ENCODE measurements at regions not wholly inside any gene's neighbourhood (a gene's known extent, or its start where the extent isn't known, plus 50 kb on each side); places are given as distances from the start of the nearest gene placed in this dataset.
A peak's percentile ranks its signal among the peaks of the same experiment; 100 is the strongest.

GRCh38 chr6:4554645-4555044 is 221.6 kb upstream of the CDYL start:
- Histone ChIP-seq H2AFZ (ENCODE audit: low read depth, low read length) (no peak overlapping the region), H3K4me1 (ENCODE audit: low read length) (peaks cover 15% of the 10 kb centered on the region), H3K4me3 (ENCODE audit: low read length) (no peak overlapping the region), H3K36me3 (replicated peaks; ENCODE audit: low read depth, low read length) (no peaks in the 10 kb centered on the region), H3K9me3 (ENCODE audit: insufficient read depth, low read length) (no peaks in the 10 kb centered on the region), H3K27ac (ENCODE audit: low read length) (no peak overlapping the region), H4K20me1 (ENCODE audit: insufficient read depth, low read length) (no peaks in the 10 kb centered on the region), H3K9ac (ENCODE audit: low read length) (no peak overlapping the region), H3K27me3 (ENCODE audit: low read depth, low read length) (peaks cover 34% of the 10 kb centered on the region), H3K79me2 (ENCODE audit: low read length) (no peaks in the 10 kb centered on the region), H3K4me2 (ENCODE audit: low read length) (no peak overlapping the region)
- TF ChIP-seq, protein P1, sequence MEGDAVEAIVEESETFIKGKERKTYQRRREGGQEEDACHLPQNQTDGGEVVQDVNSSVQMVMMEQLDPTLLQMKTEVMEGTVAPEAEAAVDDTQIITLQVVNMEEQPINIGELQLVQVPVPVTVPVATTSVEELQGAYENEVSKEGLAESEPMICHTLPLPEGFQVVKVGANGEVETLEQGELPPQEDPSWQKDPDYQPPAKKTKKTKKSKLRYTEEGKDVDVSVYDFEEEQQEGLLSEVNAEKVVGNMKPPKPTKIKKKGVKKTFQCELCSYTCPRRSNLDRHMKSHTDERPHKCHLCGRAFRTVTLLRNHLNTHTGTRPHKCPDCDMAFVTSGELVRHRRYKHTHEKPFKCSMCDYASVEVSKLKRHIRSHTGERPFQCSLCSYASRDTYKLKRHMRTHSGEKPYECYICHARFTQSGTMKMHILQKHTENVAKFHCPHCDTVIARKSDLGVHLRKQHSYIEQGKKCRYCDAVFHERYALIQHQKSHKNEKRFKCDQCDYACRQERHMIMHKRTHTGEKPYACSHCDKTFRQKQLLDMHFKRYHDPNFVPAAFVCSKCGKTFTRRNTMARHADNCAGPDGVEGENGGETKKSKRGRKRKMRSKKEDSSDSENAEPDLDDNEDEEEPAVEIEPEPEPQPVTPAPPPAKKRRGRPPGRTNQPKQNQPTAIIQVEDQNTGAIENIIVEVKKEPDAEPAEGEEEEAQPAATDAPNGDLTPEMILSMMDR (IDR thresholded peaks at IDR 0.05; ENCODE audit: low read depth, low read length): no peak
- TF ChIP-seq EZH2phosphoT487 (IDR thresholded peaks at IDR 0.05; ENCODE audit: low read depth): no peak

GRCh38 chr6:4553387-4553786 is 222.8 kb upstream of the CDYL start:
- Histone ChIP-seq H3K4me2 (ENCODE audit: low read length) (peak overlapping the region; percentile 71), H3K79me2 (ENCODE audit: low read length) (no peaks in the 10 kb centered on the region), H3K9me3 (ENCODE audit: insufficient read depth, low read length) (no peaks in the 10 kb centered on the region), H3K27ac (ENCODE audit: low read length) (no peak overlapping the region), H3K4me3 (ENCODE audit: low read length) (peak overlapping the region; percentile 66), H3K4me1 (ENCODE audit: low read length) (peaks cover 15% of the 10 kb centered on the region), H3K27me3 (ENCODE audit: low read depth, low read length) (peaks cover 34% of the 10 kb centered on the region), H3K36me3 (replicated peaks; ENCODE audit: low read depth, low read length) (no peaks in the 10 kb centered on the region), H4K20me1 (ENCODE audit: insufficient read depth, low read length) (no peaks in the 10 kb centered on the region), H2AFZ (ENCODE audit: low read depth, low read length) (peak overlapping the region; percentile 46; the same call in 1 of the 2 replicates), H3K9ac (ENCODE audit: low read length) (no peak overlapping the region)
- TF ChIP-seq EZH2phosphoT487 (IDR thresholded peaks at IDR 0.05; ENCODE audit: low read depth): no peak
- TF ChIP-seq, protein P1 (IDR thresholded peaks at IDR 0.05; ENCODE audit: low read depth, low read length): no peak

- Histone ChIP-seq H3K9ac (ENCODE audit: low read length) (no peak overlapping the region), H4K20me1 (ENCODE audit: insufficient read depth, low read length) (no peaks in the 10 kb centered on the region), H3K4me3 (ENCODE audit: low read length) (no peak overlapping the region), H3K36me3 (replicated peaks; ENCODE audit: low read depth, low read length) (no peaks in the 10 kb centered on the region), H3K27me3 (ENCODE audit: low read depth, low read length) (peaks cover 34% of the 10 kb centered on the region), H2AFZ (ENCODE audit: low read depth, low read length) (no peak overlapping the region), H3K79me2 (ENCODE audit: low read length) (no peaks in the 10 kb centered on the region), H3K9me3 (ENCODE audit: insufficient read depth, low read length) (no peaks in the 10 kb centered on the region), H3K4me2 (ENCODE audit: low read length) (no peak overlapping the region), H3K4me1 (ENCODE audit: low read length) (peaks cover 15% of the 10 kb centered on the region), H3K27ac (ENCODE audit: low read length) (no peak overlapping the region)
- TF ChIP-seq, protein P1 (IDR thresholded peaks at IDR 0.05; ENCODE audit: low read depth, low read length): no peak
- TF ChIP-seq EZH2phosphoT487 (IDR thresholded peaks at IDR 0.05; ENCODE audit: low read depth): no peak
Measured at GRCh38 chr6:4550227-4550597, 226.0 kb upstream of the CDYL start.

- H3K9me3 ChIP-seq (ENCODE audit: insufficient read depth, low read length): no peaks in the 10 kb centered on the region
- H4K20me1 ChIP-seq (ENCODE audit: insufficient read depth, low read length): no peaks in the 10 kb centered on the region
- no peak overlapping the region for H3K4me3 ChIP-seq (ENCODE audit: low read length)
- no peak overlapping the region for H2AFZ ChIP-seq (ENCODE audit: low read depth, low read length)
- no peaks in the 10 kb centered on the region for H3K79me2 ChIP-seq (ENCODE audit: low read length)
- H3K9ac ChIP-seq (ENCODE audit: low read length): no peak overlapping the region
- H3K4me2 ChIP-seq (ENCODE audit: low read length): no peak overlapping the region
- H3K27ac ChIP-seq (ENCODE audit: low read length): no peak overlapping the region
- H3K4me1 ChIP-seq (ENCODE audit: low read length): peaks cover 15% of the 10 kb centered on the region
- TF ChIP-seq, protein P1 (IDR thresholded peaks at IDR 0.05; ENCODE audit: low read depth, low read length): no peak
- TF ChIP-seq EZH2phosphoT487 (IDR thresholded peaks at IDR 0.05; ENCODE audit: low read depth): no peak
- H3K36me3 ChIP-seq (replicated peaks; ENCODE audit: low read depth, low read length): no peaks in the 10 kb centered on the region
- H3K27me3 ChIP-seq (ENCODE audit: low read depth, low read length): peaks cover 31% of the 10 kb centered on the region
Measured at GRCh38 chr6:4549556-4550226, 226.5 kb upstream of the CDYL start.
